Calu3 (cell line): ENCODE measurements at regions not wholly inside any gene's neighbourhood (a gene's known extent, or its start where the extent isn't known, plus 50 kb on each side); places are given as distances from the start of the nearest gene placed in this dataset.

Experiments
- BruUV-seq: library from RNA; stranded (reverse); fragments of 400-500 nt; replicated peaks from 2 replicates; lab custom pipeline; 2021; lab: Mats Ljungman, UMichigan
- CTCF ChIA-PET: fragments of 300-600 bp; sonication (Branson Sonifier 250); formaldehyde crosslinking; loops from one replicate; lab custom pipeline; 2022; ENCODE audit warnings: antibody characterized with exemption; lab: Charles Lee
- DNase-seq: peaks from one replicate; pipeline ENCODE4 v3.0.0; 2022
- H3K27ac Mint-ChIP-seq: one replicate; pipeline ENCODE4 v1.8.0; 2022; ENCODE audit warnings: mixed read lengths; ENCODE audit not compliant: unreplicated experiment
- H3K27me3 Mint-ChIP-seq: one replicate; pipeline ENCODE4 v1.8.0; 2022; ENCODE audit warnings: mixed read lengths; ENCODE audit not compliant: unreplicated experiment
- H3K36me3 Mint-ChIP-seq: one replicate; pipeline ENCODE4 v1.8.0; 2022; ENCODE audit warnings: mild to moderate bottlenecking, moderate library complexity, mixed read lengths; ENCODE audit not compliant: insufficient read depth, unreplicated experiment
- H3K4me1 Mint-ChIP-seq: one replicate; pipeline ENCODE4 v1.8.0; 2022; ENCODE audit warnings: mild to moderate bottlenecking, low read depth, mixed read lengths; ENCODE audit not compliant: unreplicated experiment
- H3K4me3 Mint-ChIP-seq: one replicate; pipeline ENCODE4 v1.8.0; 2022; ENCODE audit warnings: mild to moderate bottlenecking, low read depth, moderate library complexity, mixed read lengths; ENCODE audit not compliant: unreplicated experiment
- H3K9me3 Mint-ChIP-seq: one replicate; pipeline ENCODE4 v1.8.0; 2022; ENCODE audit warnings: low read depth, mixed read lengths; ENCODE audit not compliant: unreplicated experiment
- CTCF ChIP-seq: fragments of 200-600 bp; IDR thresholded peaks from one replicate; pipeline ENCODE4 v1.8.0; 2022; ENCODE audit warnings: antibody characterized with exemption; ENCODE audit not compliant: unreplicated experiment
- intact Hi-C: fragments of 100-400 bp; cut with micrococcal nuclease; formaldehyde crosslinking; loops from one replicate; pipeline ENCODE4 v1.10.0; 2022; ENCODE audit not compliant: unreplicated experiment

GRCh38 chr18:78032574-78032973 is 782.9 kb downstream of the GALR1 start:
- Mint-ChIP-seq H3K27ac (no peak overlapping the region), H3K4me3 (no peak overlapping the region), H3K4me1 (no peaks in the 10 kb centered on the region), H3K36me3 (no peaks in the 10 kb centered on the region), H3K9me3 (peaks cover 22% of the 10 kb centered on the region), H3K27me3 (no peaks in the 10 kb centered on the region)
- DNase-seq: no peak
- intact Hi-C loops: loop anchor here (5.0 kb wide), 2 partner anchors 60 to 230 kb away; no protein-coding TSS in a partner anchor
- CTCF ChIA-PET: no interaction called here
- TF ChIP-seq CTCF: no peak
- BruUV-seq: no TSS peak

- no peak for TF ChIP-seq CTCF
- Mint-ChIP-seq H3K27ac (no peak overlapping the region), H3K9me3 (peaks cover 27% of the 10 kb centered on the region), H3K27me3 (no peaks in the 10 kb centered on the region), H3K4me1 (no peaks in the 10 kb centered on the region), H3K36me3 (no peaks in the 10 kb centered on the region), H3K4me3 (no peak overlapping the region)
- CTCF ChIA-PET: no interaction called here
- no TSS peak for BruUV-seq
- intact Hi-C loops: loop anchor here (5.0 kb wide), 2 partner anchors 58 to 228 kb away; no protein-coding TSS in a partner anchor
- no peak for DNase-seq
These were observed 785.1 kb downstream of the GALR1 start for GRCh38 chr18:78034755-78035154.

GRCh38 chr18:78041218-78041617 is 791.6 kb downstream of the GALR1 start:
- TF ChIP-seq CTCF: no peak
- H3K4me1 Mint-ChIP-seq: no peaks in the 10 kb centered on the region
- CTCF ChIA-PET: interaction anchor here (0.8 to 1.1 kb wide), 2 partner anchors 11 to 14 kb away, joined by 3 read pairs; no protein-coding TSS in a partner anchor
- H3K27ac Mint-ChIP-seq: no peak overlapping the region
- no peaks in the 10 kb centered on the region for H3K36me3 Mint-ChIP-seq
- intact Hi-C loops: loop anchor here (5.0 kb wide), 1 partner anchor 211 kb away; no protein-coding TSS in a partner anchor
- no TSS peak for BruUV-seq
- no peak overlapping the region for H3K4me3 Mint-ChIP-seq
- no peaks in the 10 kb centered on the region for H3K27me3 Mint-ChIP-seq
- DNase-seq: no peak
- H3K9me3 Mint-ChIP-seq: peaks cover 39% of the 10 kb centered on the region

GRCh38 chr18:78046631-78047030 is 797.0 kb downstream of the GALR1 start:
- CTCF ChIA-PET: no interaction called here
- H3K27ac Mint-ChIP-seq: no peak overlapping the region
- intact Hi-C loops: no loop called here

More at GRCh38 chr18:78046631-78047030, 797.0 kb downstream of the GALR1 start:
- TF ChIP-seq CTCF: no peak
- H3K27me3 Mint-ChIP-seq: no peaks in the 10 kb centered on the region
- BruUV-seq: no TSS peak
- peaks cover 32% of the 10 kb centered on the region for H3K9me3 Mint-ChIP-seq
- H3K36me3 Mint-ChIP-seq: no peaks in the 10 kb centered on the region
- DNase-seq: no peak
- no peaks in the 10 kb centered on the region for H3K4me1 Mint-ChIP-seq
- no peak overlapping the region for H3K4me3 Mint-ChIP-seq
